ENCODE measurements at regions not wholly inside any gene's neighbourhood (a gene's known extent, or its start where the extent isn't known, plus 50 kb on each side); places are given as distances from the start of the nearest gene placed in this dataset.

DNA sequence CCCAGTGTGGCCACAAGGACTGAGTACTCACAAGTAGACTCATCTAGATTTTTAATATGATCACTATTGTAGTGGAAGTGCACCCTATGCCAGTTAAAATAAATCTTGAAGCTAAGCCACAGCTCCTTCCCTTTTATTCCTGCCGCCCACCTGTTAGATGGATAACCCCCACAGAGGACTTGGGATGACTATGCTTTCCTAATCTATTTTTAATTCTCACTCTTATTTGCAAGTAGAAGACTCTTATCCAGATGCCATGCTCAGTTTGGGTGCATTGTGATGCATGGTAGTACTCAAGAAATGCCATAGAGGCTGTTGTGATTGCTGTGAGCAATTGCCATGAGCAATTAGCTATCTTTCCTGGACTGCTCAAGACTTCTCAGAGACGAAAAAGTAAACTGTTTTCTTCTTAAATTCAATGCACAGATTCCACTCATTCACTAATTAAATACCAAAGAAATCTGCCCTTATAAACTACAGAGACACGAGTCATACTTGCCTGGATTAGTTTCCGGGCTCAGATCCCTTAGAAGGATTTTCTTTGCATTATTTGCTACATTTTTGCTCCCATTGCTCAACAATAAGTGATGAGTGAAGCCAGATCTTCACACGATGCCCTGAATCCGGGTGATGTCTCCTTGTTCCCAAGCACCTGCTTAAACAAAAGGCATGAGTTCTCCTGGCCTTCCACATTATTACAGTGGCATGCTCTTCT is 472.1 kb downstream of the SOX2 start:
- TF ChIP-seq, protein P1, sequence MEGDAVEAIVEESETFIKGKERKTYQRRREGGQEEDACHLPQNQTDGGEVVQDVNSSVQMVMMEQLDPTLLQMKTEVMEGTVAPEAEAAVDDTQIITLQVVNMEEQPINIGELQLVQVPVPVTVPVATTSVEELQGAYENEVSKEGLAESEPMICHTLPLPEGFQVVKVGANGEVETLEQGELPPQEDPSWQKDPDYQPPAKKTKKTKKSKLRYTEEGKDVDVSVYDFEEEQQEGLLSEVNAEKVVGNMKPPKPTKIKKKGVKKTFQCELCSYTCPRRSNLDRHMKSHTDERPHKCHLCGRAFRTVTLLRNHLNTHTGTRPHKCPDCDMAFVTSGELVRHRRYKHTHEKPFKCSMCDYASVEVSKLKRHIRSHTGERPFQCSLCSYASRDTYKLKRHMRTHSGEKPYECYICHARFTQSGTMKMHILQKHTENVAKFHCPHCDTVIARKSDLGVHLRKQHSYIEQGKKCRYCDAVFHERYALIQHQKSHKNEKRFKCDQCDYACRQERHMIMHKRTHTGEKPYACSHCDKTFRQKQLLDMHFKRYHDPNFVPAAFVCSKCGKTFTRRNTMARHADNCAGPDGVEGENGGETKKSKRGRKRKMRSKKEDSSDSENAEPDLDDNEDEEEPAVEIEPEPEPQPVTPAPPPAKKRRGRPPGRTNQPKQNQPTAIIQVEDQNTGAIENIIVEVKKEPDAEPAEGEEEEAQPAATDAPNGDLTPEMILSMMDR (IDR thresholded peaks at IDR 0.05): no peak
- TF ChIP-seq POLR2A (IDR thresholded peaks at IDR 0.05; ENCODE audit: low read depth) (no peak), POLR2AphosphoS5 (IDR thresholded peaks at IDR 0.05) (no peak)

Data from esophagus muscularis mucosa (tissue), 3 donors.